Naive thymus-derived CD8-positive, alpha-beta T cell (primary cell): ENCODE measurements at regions not wholly inside any gene's neighbourhood (a gene's known extent, or its start where the extent isn't known, plus 50 kb on each side); places are given as distances from the start of the nearest gene placed in this dataset.

ENCODE experiments used
- ATAC-seq, 2 donors: fragments of 150-1000 bp; cut with Tn5 transposase in 1 of 2; sonication (Bioruptor Pico), chemical (Tn5 transposase) in 1 of 2; 1 replicate in 1 of 2; 2 replicates in 1 of 2; pipeline ENCODE4 v1.10.0; 2021; ENCODE audit warnings: mild to moderate bottlenecking in 2 of 2, moderate library complexity in 2 of 2
- POLR2A ChIA-PET: fragments of 350-600 bp; sonication (Branson Sonifier 250); formaldehyde crosslinking; loops from one replicate; lab custom pipeline; 2021; ENCODE audit warnings: antibody characterized with exemption; lab: Charles Lee
- DNase-seq, 10 donors: peaks; one replicate each; pipeline versions ENCODE4 v3.0.0 to v3.0.0-alpha.2; 2020 to 2022
- H3K27ac Mint-ChIP-seq, 10 donors: one replicate each; pipeline ENCODE4 v1.8.0; 2020 to 2022; ENCODE audit warnings: mild to moderate bottlenecking in 10 of 10, mixed read lengths in 10 of 10, moderate library complexity in 4 of 10, inconsistent platforms in 1 of 10
- H3K27me3 Mint-ChIP-seq, 5 donors: one replicate each; pipeline ENCODE4 v1.8.0; 2021 to 2022; ENCODE audit warnings: mixed read lengths in 5 of 5
- H3K36me3 Mint-ChIP-seq, 3 donors: one replicate each; pipeline ENCODE4 v1.8.0; 2020 to 2022; ENCODE audit warnings: mixed read lengths in 3 of 3, mild to moderate bottlenecking in 2 of 3, inconsistent platforms in 1 of 3
- H3K4me1 Mint-ChIP-seq, 4 donors: one replicate each; pipeline ENCODE4 v1.8.0; 2021 to 2022; ENCODE audit warnings: mixed read lengths in 4 of 4
- H3K4me3 Mint-ChIP-seq, 10 donors: one replicate each; pipeline ENCODE4 v1.8.0; 2020 to 2022; ENCODE audit warnings: mild to moderate bottlenecking in 10 of 10, mixed read lengths in 10 of 10, moderate library complexity in 6 of 10, inconsistent platforms in 1 of 10
- H3K9me3 Mint-ChIP-seq, 9 donors: one replicate each; pipeline ENCODE4 v1.8.0; 2020 to 2022; ENCODE audit warnings: mixed read lengths in 9 of 9, mild to moderate bottlenecking in 3 of 9, inconsistent platforms in 1 of 9, moderate library complexity in 1 of 9

DNA sequence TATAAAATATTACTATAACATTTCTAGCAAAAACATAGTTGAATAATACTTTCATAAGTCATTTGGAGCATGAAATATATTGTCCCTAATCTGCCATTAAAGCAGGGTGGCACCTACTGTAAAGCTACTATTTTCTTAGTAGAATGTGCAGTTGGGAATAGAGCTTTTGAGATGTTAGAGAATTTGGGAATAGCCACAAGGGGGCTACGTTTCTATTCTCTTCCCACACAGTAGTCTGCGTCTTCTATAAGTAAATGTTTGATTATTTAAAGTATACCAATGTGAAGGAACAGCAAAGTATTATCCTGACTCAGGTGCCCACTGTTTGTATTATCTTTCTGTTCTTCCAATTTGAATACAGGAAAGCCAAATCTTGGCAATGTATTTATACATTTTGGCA lies 323.2 kb upstream of the GIMD1 start:
- Mint-ChIP-seq H3K36me3 (peaks cover 0 to under 1% (median 0%) of the 10 kb centered on the region in 3 donors), H3K27me3 (peaks cover 0 to 1% (median 0%) of the 10 kb centered on the region in 5 donors), H3K4me1 (no peaks in the 10 kb centered on the region), H3K27ac (no peak overlapping the region), H3K4me3 (no peak overlapping the region), H3K9me3 (peaks cover 0 to 22% (median 7%) of the 10 kb centered on the region in 9 donors)
- ATAC-seq (no peak), DNase-seq (no peak)
- POLR2A ChIA-PET, result no interaction called here

- DNase-seq, result no peak
- no peak for ATAC-seq
Measured at GRCh38 chr4:106690487-106690886, 321.9 kb upstream of the GIMD1 start.

GRCh38 chr4:106687026-106687425 lies 318.4 kb upstream of the GIMD1 start:
- Mint-ChIP-seq H3K36me3 (peaks cover 0 to 10% (median 0%) of the 10 kb centered on the region in 3 donors), H3K4me1 (no peaks in the 10 kb centered on the region), H3K27ac (no peak overlapping the region), H3K9me3 (peaks cover 1 to 30% (median 13%) of the 10 kb centered on the region in 9 donors), H3K27me3 (no peaks in the 10 kb centered on the region), H3K4me3 (no peak overlapping the region)
- no peak for DNase-seq
- POLR2A ChIA-PET, result no interaction called here
- ATAC-seq, result no peak

More at GRCh38 chr4:106690487-106690886, 321.9 kb upstream of the GIMD1 start:
- Mint-ChIP-seq H3K36me3 (peaks cover 0 to 6% (median 0%) of the 10 kb centered on the region in 3 donors), H3K27ac (no peak overlapping the region), H3K9me3 (peaks cover 0 to 22% (median 10%) of the 10 kb centered on the region in 9 donors), H3K4me1 (no peaks in the 10 kb centered on the region), H3K27me3 (no peaks in the 10 kb centered on the region), H3K4me3 (no peak overlapping the region)
- POLR2A ChIA-PET, result no interaction called here

GRCh38 chr4:106681381-106681921 lies 312.9 kb upstream of the GIMD1 start:
- Mint-ChIP-seq H3K4me3 (no peak overlapping the region), H3K9me3 (peaks cover 2 to 23% (median 6%) of the 10 kb centered on the region in 9 donors), H3K27ac (no peak overlapping the region), H3K36me3 (peaks cover 0 to 9% (median 0%) of the 10 kb centered on the region in 3 donors), H3K4me1 (no peaks in the 10 kb centered on the region), H3K27me3 (no peaks in the 10 kb centered on the region)
- DNase-seq (no peak), ATAC-seq (no peak)
- POLR2A ChIA-PET, result no interaction called here

GRCh38 chr4:106679063-106679462 lies 310.5 kb upstream of the GIMD1 start:
- ATAC-seq, result no peak
- no peaks in the 10 kb centered on the region for H3K4me1 Mint-ChIP-seq
- POLR2A ChIA-PET, result no interaction called here
- peaks cover 2 to 18% (median 7%) of the 10 kb centered on the region in 9 donors for H3K9me3 Mint-ChIP-seq
- H3K4me3 Mint-ChIP-seq, result no peak overlapping the region
- H3K36me3 Mint-ChIP-seq, result peaks cover 0 to 6% (median 0%) of the 10 kb centered on the region in 3 donors
- no peak for DNase-seq
- no peak overlapping the region for H3K27ac Mint-ChIP-seq
- no peaks in the 10 kb centered on the region for H3K27me3 Mint-ChIP-seq

- no peak overlapping the region for H3K27ac Mint-ChIP-seq
- peaks cover 0 to 5% (median 0%) of the 10 kb centered on the region in 3 donors for H3K36me3 Mint-ChIP-seq
- peaks cover 0 to 2% (median 0%) of the 10 kb centered on the region in 5 donors for H3K27me3 Mint-ChIP-seq
- no peak overlapping the region for H3K4me3 Mint-ChIP-seq
- POLR2A ChIA-PET, result no interaction called here
- peaks cover 0 to 15% (median 7%) of the 10 kb centered on the region in 9 donors for H3K9me3 Mint-ChIP-seq
- ATAC-seq (no peak), DNase-seq (no peak)
- H3K4me1 Mint-ChIP-seq, result no peaks in the 10 kb centered on the region
Measured at GRCh38 chr4:106677213-106677612, 308.6 kb upstream of the GIMD1 start.

- Mint-ChIP-seq H3K4me1 (no peaks in the 10 kb centered on the region), H3K36me3 (no peaks in the 10 kb centered on the region), H3K9me3 (peaks cover 0 to 15% (median 3%) of the 10 kb centered on the region in 9 donors), H3K4me3 (no peak overlapping the region), H3K27me3 (peaks cover 0 to 2% (median 0%) of the 10 kb centered on the region in 5 donors), H3K27ac (no peak overlapping the region)
- DNase-seq (no peak), ATAC-seq (no peak)
- POLR2A ChIA-PET, result no interaction called here
Measured at GRCh38 chr4:106676173-106676921, 307.8 kb upstream of the GIMD1 start.

- no peak for ATAC-seq
- POLR2A ChIA-PET, result no interaction called here
- H3K4me1 Mint-ChIP-seq, result no peaks in the 10 kb centered on the region
- DNase-seq, result no peak
- no peaks in the 10 kb centered on the region for H3K36me3 Mint-ChIP-seq
- peaks cover 0 to 18% (median 6%) of the 10 kb centered on the region in 9 donors for H3K9me3 Mint-ChIP-seq
- no peak overlapping the region for H3K4me3 Mint-ChIP-seq
- H3K27ac Mint-ChIP-seq, result no peak overlapping the region
- H3K27me3 Mint-ChIP-seq, result peaks cover 0 to 2% (median 0%) of the 10 kb centered on the region in 5 donors
Measured at GRCh38 chr4:106671716-106672115, 303.1 kb upstream of the GIMD1 start.

GRCh38 chr4:106670976-106671375 lies 302.4 kb upstream of the GIMD1 start:
- Mint-ChIP-seq H3K27ac (no peak overlapping the region), H3K4me3 (no peak overlapping the region), H3K36me3 (no peaks in the 10 kb centered on the region), H3K27me3 (peaks cover 0 to 2% (median 0%) of the 10 kb centered on the region in 5 donors), H3K4me1 (no peaks in the 10 kb centered on the region), H3K9me3 (peaks cover 0 to 15% (median 6%) of the 10 kb centered on the region in 9 donors)
- DNase-seq (no peak), ATAC-seq (no peak)
- POLR2A ChIA-PET, result no interaction called here

DNA sequence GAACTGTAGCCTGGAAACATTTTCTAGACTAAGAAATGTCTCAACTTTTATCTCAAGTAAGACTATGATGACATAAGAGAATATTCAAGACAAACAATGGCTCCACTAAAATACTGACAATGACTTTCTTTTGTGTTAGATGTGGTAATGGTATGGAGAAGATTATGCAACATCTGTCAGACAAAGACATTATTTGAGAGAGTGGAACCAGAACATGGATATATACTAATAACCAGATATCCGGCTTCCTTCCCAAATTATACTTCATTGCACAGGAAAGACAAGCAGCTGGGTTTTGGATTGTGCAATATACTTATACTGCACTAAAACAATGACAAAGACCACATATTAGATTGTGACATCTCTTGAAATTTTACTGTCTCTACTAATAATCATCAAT lies 290.8 kb upstream of the GIMD1 start:
- no peak overlapping the region for H3K27ac Mint-ChIP-seq
- DNase-seq (no peak), ATAC-seq (no peak)
- H3K9me3 Mint-ChIP-seq, result peaks cover 0 to 15% (median 0%) of the 10 kb centered on the region in 9 donors
- POLR2A ChIA-PET, result no interaction called here
- H3K27me3 Mint-ChIP-seq, result peaks cover 0 to 1% (median 0%) of the 10 kb centered on the region in 5 donors
- H3K36me3 Mint-ChIP-seq, result no peaks in the 10 kb centered on the region
- no peak overlapping the region for H3K4me3 Mint-ChIP-seq
- H3K4me1 Mint-ChIP-seq, result no peaks in the 10 kb centered on the region

DNA sequence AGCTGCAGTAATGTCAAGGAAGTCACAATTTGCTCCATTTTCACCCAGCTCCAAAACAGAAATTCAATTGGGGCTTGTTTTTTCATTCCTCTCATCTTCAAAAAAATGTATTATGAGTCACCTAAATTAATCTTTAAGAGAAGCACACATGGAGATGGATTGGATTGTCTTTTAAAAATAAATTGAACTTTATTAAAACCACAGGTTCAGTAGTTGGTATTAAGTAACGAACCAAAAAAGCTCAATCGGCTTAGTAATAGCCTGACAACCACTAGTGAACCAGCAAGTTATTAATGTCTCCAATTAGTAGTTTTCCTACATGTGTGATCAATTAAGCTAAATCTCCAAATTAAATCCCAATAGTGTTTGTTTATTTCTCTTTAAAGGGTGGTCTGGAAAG lies 283.5 kb upstream of the GIMD1 start:
- Mint-ChIP-seq H3K27ac (no peak overlapping the region), H3K36me3 (no peaks in the 10 kb centered on the region), H3K27me3 (peaks cover 0 to 1% (median 0%) of the 10 kb centered on the region in 5 donors), H3K9me3 (peaks cover 0 to 8% (median 0%) of the 10 kb centered on the region in 9 donors), H3K4me1 (peaks cover 0 to 1% (median 0%) of the 10 kb centered on the region in 4 donors), H3K4me3 (no peak overlapping the region)
- no peak for DNase-seq
- no peak for ATAC-seq
- POLR2A ChIA-PET, result no interaction called here

DNA sequence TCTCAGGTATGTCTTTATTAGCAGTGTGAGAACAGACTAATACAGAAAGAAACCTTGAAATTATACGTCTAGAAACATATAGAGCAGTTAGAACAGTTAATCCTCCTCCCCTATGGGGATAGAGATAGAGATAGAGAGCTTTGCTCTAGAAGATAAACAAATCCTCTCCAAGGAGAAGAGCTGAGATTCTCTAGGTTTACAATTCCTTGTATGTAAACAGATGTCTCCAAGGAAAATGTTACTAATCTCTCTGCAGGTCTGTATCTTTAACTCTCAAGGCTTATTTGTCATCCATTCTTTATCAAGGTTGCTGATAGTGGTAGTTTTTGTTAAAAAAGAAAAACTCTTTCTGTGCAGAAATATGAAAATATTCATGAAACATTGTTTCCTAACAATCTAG lies 282.1 kb upstream of the GIMD1 start:
- DNase-seq (no peak), ATAC-seq (no peak)
- peaks cover 0 to 8% (median 3%) of the 10 kb centered on the region in 9 donors for H3K9me3 Mint-ChIP-seq
- H3K36me3 Mint-ChIP-seq, result no peaks in the 10 kb centered on the region
- POLR2A ChIA-PET, result no interaction called here
- H3K27me3 Mint-ChIP-seq, result peaks cover 0 to 1% (median 0%) of the 10 kb centered on the region in 5 donors
- H3K4me1 Mint-ChIP-seq, result peaks cover 0 to 1% (median 0%) of the 10 kb centered on the region in 4 donors
- no peak overlapping the region for H3K4me3 Mint-ChIP-seq
- H3K27ac Mint-ChIP-seq, result no peak overlapping the region

- POLR2A ChIA-PET, result no interaction called here
- Mint-ChIP-seq H3K36me3 (no peaks in the 10 kb centered on the region), H3K4me1 (no peaks in the 10 kb centered on the region), H3K9me3 (peaks cover 0 to 20% (median 4%) of the 10 kb centered on the region in 9 donors), H3K27ac (no peak overlapping the region), H3K4me3 (no peak overlapping the region), H3K27me3 (no peaks in the 10 kb centered on the region)
- DNase-seq (no peak), ATAC-seq (no peak)
Measured at GRCh38 chr4:106647451-106647850, 278.9 kb upstream of the GIMD1 start.
